ENCODE measurements at regions not wholly inside any gene's neighbourhood (a gene's known extent, or its start where the extent isn't known, plus 50 kb on each side); places are given as distances from the start of the nearest gene placed in this dataset.

DNA sequence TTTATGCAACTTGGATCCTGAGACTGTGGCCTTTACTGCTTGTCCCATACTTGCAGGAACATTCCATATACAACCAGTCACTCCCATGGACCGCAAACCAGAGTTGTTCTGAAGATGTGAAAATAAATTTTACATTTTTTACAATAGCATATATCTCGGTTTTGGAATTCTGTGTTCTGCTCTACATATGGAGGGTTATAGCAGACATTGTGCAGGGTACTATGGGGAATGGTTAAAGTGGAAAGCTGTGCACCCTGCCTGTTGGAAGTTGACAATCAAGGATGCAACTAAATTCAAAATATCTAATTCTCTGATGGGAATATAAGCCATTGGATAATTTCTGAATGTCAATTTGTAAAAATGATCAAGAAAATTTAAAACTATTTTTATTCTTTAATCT lies 603.3 kb downstream of the RAB28 start:
- no peak for DNase-seq (ENCODE audit: low spot score)
- TF ChIP-seq, protein P1, sequence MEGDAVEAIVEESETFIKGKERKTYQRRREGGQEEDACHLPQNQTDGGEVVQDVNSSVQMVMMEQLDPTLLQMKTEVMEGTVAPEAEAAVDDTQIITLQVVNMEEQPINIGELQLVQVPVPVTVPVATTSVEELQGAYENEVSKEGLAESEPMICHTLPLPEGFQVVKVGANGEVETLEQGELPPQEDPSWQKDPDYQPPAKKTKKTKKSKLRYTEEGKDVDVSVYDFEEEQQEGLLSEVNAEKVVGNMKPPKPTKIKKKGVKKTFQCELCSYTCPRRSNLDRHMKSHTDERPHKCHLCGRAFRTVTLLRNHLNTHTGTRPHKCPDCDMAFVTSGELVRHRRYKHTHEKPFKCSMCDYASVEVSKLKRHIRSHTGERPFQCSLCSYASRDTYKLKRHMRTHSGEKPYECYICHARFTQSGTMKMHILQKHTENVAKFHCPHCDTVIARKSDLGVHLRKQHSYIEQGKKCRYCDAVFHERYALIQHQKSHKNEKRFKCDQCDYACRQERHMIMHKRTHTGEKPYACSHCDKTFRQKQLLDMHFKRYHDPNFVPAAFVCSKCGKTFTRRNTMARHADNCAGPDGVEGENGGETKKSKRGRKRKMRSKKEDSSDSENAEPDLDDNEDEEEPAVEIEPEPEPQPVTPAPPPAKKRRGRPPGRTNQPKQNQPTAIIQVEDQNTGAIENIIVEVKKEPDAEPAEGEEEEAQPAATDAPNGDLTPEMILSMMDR (IDR thresholded peaks at IDR 0.05) = no peak
- Histone ChIP-seq H3K4me3 (no peak overlapping the region), H3K27ac (no peak overlapping the region)

DNA sequence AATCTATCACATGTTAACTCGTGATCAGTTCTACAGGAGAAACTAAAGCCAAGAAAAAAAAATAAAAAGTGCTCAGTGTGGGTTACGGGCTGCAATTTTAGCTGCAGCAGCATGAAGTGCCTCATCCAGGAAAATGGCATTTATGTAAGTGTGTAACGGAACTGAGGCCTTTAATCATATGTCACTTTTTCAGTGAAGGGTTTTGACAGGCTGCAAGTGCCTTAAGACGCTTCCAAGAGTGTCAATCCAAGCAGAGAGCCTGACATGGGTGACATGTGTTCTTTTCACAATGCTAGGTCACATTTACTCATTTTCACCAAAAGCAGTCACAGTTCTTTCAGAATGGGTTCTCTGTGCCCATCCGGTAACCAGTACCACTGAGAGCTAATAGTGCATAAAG lies 604.6 kb downstream of the RAB28 start:
- TF ChIP-seq, protein P1 (IDR thresholded peaks at IDR 0.05) = no peak
- Histone ChIP-seq H3K27ac (no peak overlapping the region), H3K4me3 (no peak overlapping the region)
- DNase-seq (ENCODE audit: low spot score) = no peak

DNA sequence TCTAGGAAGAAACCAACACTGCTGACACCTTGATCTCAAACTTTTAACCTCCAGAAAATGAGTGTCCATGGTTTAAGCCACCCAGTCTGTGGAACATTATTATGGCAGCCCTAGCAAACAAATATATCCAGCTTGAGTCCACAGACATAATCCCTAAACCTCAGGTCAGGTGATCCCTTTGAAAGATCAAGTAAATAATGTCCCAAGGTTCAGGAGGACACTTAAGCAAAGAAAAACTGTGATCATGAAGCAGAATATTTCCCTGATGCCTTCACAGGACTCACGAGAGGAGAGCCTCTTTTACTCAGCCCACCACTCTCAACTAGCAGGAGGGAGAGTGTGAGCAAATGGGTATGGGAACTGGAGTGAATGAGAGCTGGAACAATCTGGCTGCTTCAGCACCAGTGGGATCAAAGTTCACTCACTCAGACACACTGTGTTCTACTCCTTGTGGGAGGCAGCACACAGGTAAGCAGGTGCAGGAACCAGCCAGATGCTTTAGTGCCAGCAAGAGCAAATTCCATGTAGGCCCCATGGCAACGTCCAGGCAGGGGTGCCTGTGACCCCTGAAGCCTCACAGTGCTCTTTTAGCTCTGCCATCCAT lies 608.4 kb downstream of the RAB28 start:
- no peak for DNase-seq (ENCODE audit: low spot score)
- TF ChIP-seq, protein P1 (IDR thresholded peaks at IDR 0.05) = no peak

DNA sequence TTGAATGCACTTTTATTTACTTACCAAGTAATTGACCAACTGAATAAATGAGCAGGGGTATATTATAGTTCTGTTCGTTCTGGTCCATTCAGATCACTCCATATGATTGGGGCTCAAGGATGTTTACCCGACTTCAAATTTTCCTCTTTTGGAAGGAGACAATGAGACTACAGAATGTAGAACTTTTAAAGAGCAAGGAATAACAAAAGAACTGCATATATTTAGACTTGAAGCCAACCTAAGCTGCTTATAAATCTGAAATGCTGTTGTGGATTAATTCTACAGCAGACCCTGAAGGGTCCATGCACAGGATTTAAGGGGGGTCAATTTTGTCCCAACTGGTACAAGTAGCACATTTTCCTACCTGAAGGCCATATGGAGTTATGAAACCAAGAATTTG lies 610.8 kb downstream of the RAB28 start:
- H3K4me3 ChIP-seq = no peak overlapping the region
- TF ChIP-seq, protein P1 (IDR thresholded peaks at IDR 0.05) = no peak
- no peak overlapping the region for H3K27ac ChIP-seq
- no peak for DNase-seq (ENCODE audit: low spot score)

More for the DNA sequence above, 608.4 kb downstream of the RAB28 start:
- no peak overlapping the region for H3K27ac ChIP-seq
- H3K4me3 ChIP-seq = no peak overlapping the region

DNA sequence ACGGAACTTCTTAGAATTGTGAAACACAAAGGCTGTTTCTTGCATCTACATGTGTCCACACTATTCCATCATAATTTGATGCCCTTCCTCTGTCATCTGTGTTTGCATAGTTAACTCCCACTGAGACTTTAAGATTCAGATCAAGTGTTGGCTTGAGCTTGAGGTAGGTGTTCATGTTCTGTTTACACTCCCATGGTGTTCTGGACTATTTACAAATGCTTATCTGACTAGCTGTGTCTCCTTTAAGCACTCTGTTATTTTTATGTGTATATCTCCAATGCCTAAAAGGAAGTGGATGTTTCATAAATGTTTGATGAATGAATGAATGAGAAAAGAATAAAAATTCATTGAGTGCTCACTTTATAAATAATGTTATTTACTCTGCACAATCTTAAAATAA lies 622.7 kb downstream of the RAB28 start:
- no peak overlapping the region for H3K4me3 ChIP-seq
- H3K27ac ChIP-seq = no peak overlapping the region
- no peak for DNase-seq (ENCODE audit: low spot score)
- TF ChIP-seq, protein P1 (IDR thresholded peaks at IDR 0.05) = no peak

DNA sequence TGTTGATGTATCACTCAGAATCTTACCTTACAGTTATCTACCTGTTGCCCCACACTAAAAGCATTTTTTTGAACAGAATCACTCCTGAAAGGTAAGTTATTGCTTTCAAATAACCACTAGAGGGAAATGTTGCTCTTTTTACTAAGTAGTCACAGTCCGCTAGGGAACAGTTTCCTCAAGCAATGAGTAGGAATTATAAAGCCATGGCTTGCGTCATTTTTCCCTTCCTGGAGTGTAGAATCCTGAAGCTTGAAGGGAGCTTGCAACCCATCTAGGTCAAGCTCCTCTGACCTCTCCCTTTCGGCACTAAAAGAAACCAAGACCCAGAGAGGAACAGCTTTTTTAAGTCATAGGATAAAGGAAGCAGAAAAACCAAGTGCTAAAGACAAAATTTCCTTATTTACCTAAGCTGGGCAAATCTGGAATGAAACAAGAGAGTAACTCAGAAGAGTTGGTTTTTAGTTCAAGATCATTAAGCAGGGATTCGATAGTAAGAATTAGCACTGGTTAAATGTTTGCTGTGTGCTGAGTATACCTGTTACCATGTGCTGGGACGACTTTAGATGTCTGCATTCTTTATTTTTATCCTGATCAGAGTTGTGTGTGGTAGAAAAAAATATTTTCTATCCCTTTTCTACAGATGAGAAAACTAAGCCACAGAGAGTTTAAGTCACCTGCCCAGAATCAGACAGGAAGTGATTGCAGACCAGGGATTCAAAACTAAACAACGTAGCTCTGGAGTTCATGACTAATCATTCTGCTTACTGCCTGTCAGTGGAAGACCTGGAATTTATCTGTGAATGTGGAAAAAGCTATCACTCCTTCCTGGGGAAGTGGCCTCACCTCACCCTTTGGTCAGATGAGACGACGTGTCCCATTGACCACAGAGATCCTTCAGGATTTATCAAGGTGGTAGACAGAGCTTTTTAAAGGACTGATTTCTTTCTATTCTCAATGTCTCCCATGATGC lies 631.5 kb downstream of the RAB28 start:
- Histone ChIP-seq H3K4me3 (no peak overlapping the region), H3K27ac (no peak overlapping the region)
- DNase-seq (ENCODE audit: low spot score) = no peak
- TF ChIP-seq, protein P1 (IDR thresholded peaks at IDR 0.05) = peak; percentile 28
